LNCaP clone FGC (cell line): ENCODE measurements at regions not wholly inside any gene's neighbourhood (a gene's known extent, or its start where the extent isn't known, plus 50 kb on each side); places are given as distances from the start of the nearest gene placed in this dataset.
"Not testable (repeated sequence)": the region's sequence is repeated elsewhere in the genome, so short reads cannot be mapped to it uniquely, and the experiment has no call there.

Experiments used
- DNase-seq: peaks from one replicate; pipeline ENCODE4 v3.0.0-alpha.2; 2011; ENCODE audit warnings: low read depth
- H3K4me3 ChIP-seq: 2 replicates; pipeline ENCODE4 v1.5.1; 2011; ENCODE audit warnings: mild to moderate bottlenecking, low read depth, low read length, control low read depth
- TF ChIP-seq, protein P1 (sequence below): IDR thresholded peaks from 2 replicates; pipeline ENCODE4 v1.5.1; 2012; ENCODE audit warnings: mild to moderate bottlenecking; ENCODE audit not compliant: control insufficient read depth, insufficient read depth; ENCODE audit errors: extremely low read depth

DNA sequence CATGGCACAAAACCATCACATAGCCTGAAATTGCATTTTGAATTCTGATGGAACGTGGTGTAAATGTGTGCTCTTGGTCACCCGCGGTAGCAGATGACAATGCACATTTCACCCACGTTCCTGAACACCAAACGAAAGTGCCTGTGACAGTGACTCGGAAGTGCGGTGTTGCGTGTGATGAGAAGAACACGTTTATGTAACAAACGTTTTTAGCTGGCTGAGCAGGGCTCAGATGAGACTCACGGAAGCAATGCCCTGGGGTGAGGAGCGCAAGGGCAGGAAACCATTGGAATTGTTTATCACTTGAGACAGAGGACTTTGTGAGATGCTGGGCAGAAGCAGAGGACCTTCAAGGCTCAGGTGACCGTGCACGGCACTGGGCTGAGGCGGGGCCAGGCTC lies 449.2 kb upstream of the CFAP20DC start:
- TF ChIP-seq, protein P1, sequence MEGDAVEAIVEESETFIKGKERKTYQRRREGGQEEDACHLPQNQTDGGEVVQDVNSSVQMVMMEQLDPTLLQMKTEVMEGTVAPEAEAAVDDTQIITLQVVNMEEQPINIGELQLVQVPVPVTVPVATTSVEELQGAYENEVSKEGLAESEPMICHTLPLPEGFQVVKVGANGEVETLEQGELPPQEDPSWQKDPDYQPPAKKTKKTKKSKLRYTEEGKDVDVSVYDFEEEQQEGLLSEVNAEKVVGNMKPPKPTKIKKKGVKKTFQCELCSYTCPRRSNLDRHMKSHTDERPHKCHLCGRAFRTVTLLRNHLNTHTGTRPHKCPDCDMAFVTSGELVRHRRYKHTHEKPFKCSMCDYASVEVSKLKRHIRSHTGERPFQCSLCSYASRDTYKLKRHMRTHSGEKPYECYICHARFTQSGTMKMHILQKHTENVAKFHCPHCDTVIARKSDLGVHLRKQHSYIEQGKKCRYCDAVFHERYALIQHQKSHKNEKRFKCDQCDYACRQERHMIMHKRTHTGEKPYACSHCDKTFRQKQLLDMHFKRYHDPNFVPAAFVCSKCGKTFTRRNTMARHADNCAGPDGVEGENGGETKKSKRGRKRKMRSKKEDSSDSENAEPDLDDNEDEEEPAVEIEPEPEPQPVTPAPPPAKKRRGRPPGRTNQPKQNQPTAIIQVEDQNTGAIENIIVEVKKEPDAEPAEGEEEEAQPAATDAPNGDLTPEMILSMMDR, result no peak
- no peak for DNase-seq
- no peak overlapping the region for H3K4me3 ChIP-seq

DNA sequence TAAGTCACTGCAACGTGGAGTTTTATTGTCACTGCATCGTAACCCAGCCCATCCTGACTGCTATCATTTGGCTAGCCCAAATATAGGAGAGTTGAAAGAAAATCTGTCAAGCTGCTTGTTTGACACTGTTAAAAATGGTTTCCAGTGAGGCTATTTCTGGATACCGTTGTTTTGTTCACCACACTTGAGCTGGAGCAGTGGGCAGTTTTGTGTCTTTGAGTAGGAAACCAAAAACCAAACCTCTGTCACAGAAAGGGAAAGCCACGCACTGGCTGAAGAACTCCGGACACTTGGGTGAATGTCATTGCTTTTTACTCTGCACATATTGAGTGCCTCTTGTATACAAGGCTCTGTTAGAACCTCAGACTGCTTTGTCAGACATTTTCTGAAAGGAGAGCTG lies 446.4 kb upstream of the CFAP20DC start:
- TF ChIP-seq, protein P1, result no peak
- no peak for DNase-seq
- no peak overlapping the region for H3K4me3 ChIP-seq

DNA sequence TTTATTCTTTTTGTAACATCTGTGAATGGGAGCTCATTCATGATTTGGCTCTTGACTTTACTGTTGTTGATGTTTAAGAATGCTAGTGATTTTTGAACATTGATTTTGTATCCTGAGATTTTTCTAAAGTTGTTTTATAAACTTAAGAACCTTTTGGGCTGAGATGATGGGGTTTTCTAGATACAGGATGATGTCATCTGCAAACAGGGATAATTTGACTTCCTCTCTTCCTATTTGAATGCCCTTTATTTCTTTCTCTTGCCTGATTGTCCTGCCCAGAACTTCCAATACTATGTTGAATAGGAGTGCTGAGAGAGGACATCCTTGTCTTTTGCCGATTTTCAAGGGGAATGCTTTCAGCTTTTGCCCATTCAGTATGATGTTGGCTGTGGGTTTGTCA lies 445.1 kb upstream of the CFAP20DC start:
- DNase-seq, H3K4me3 ChIP-seq: not testable (repeated sequence)

DNA sequence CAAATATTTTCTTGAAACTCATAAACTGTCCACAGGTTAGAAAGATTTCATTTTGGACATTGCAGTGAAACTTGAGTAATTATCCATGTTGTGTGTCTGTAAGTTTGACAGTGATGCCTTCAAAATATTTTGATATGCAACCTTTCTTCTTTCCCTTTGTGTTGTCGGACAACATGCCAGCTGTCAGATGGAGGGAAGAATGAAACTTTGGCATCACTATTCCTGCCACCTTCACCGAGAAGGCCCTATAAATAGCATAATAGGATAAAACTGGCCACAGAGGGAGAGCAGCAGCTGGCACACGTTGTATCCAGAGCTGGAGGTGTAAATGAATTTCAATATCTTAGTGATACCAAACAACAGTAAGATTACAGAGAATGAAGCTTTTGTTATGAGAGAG lies 436.7 kb upstream of the CFAP20DC start:
- DNase-seq, result no peak
- TF ChIP-seq, protein P1, result no peak
- H3K4me3 ChIP-seq, result no peak overlapping the region

DNA sequence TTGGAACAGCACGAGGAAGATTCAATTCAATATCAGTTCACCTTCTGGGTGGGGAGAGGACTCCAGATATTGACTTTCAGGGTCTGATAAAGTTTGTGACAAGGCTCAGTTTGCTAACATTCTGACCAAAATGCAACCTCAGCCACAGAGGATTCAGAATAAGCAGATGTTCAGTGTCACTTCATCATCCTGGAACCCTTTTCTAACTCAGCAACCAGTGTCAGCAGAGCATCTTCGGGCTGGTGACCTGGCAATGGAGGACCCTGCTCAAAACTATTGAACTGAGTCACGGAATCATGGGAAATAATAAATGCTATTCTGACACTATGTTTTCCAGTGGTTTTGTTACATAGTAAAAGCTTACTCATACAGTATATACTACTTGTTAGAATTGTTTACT lies 433.4 kb upstream of the CFAP20DC start:
- no peak for DNase-seq
- H3K4me3 ChIP-seq, result no peak overlapping the region
- TF ChIP-seq, protein P1, result no peak

DNA sequence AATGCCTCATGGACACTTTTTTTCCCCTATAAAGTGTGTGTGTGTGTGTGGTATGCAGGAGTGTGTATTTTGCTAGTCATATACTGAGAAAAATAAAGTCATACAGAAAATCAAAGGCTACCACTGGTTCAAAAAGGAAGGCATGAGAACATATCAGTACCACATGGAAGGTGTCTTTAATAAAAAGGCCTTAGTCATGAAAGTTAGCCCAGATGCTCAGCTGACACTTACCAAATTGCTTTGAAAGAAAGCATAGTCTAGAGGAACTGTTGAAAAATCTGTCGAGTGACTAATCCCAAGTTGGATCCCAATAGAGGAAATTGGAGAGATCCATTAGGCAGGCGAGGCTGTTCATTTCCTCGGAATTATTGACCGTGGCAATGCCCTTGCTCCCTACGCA lies 432.9 kb upstream of the CFAP20DC start:
- no peak for DNase-seq
- TF ChIP-seq, protein P1, result no peak
- no peak overlapping the region for H3K4me3 ChIP-seq

DNA sequence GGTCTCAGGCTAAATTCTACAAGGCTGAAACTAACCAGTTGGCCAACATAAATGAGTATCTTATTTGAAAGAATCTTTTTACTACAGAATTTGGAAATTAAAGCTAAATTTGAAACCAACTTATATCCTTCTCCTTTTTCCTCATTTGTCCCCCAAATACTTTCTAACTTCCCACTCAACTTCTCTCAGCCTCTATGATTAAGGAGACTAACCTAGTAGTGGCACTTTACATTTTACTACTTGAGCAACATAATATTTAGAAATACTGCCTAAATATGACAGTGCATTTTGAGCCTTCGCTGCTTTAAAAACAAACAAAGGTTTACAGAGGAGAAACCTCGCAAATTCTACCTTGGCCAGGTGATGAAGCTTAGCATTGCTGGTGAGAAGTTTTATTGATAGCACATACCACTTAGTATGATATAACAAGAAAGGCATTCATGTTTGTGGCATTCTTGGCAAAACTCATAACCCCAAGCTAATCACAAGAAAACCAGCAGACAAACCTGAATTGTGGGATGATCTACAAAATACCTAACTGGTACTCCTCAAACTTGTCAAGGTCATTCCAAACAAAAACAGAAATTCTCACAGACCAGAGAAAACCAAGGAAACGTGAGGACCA lies 432.1 kb upstream of the CFAP20DC start:
- TF ChIP-seq, protein P1, result no peak
- DNase-seq, result no peak
- H3K4me3 ChIP-seq, result no peak overlapping the region

DNA sequence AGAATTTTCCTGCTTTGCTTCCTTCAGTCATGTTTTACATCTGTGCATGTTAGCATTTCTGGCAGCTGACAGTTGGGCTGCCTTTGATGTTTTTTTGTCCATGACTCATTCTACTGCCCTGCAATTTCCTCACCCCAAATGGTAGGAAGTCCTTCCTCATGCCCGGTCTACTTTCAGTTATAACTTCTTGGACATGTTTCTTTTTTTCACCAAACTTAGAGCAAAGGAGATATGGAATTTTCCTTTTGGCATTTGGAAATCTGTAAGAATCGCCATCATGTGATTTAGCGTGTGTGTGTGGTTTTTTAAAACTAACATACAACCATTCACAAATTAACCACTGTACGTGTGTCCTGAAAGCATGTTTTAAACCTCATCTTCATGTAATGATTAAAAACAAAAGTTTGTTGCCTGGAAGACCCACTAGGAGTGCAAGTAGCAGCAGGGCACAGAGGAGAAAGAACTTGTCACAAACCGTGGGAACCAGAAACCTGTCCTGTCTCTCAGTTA lies 430.7 kb upstream of the CFAP20DC start:
- no peak for DNase-seq
- TF ChIP-seq, protein P1, result no peak
- no peak overlapping the region for H3K4me3 ChIP-seq
